Naive B cell (primary cell): ENCODE measurements at regions not wholly inside any gene's neighbourhood (a gene's known extent, or its start where the extent isn't known, plus 50 kb on each side); places are given as distances from the start of the nearest gene placed in this dataset.
A peak's percentile ranks its signal among the peaks of the same experiment; 100 is the strongest.

ENCODE experiments used
- ATAC-seq, 2 donors: fragments of 150-1000 bp; cut with Tn5 transposase; 2 replicates each; pipeline ENCODE4 v1.10.0; 2021; ENCODE audit warnings: low read depth in 2 of 2, mild to moderate bottlenecking in 2 of 2, moderate library complexity in 2 of 2
- DNase-seq: peaks from one replicate; pipeline ENCODE4 v3.0.0; 2022
- H3K27ac Mint-ChIP-seq, 6 donors: one replicate each; pipeline ENCODE4 v1.8.0; 2020 to 2022; ENCODE audit warnings: mild to moderate bottlenecking in 6 of 6, mixed read lengths in 6 of 6, moderate library complexity in 5 of 6, inconsistent platforms in 2 of 6
- H3K27me3 Mint-ChIP-seq, 3 donors: one replicate each; pipeline ENCODE4 v1.8.0; 2021 to 2022; ENCODE audit warnings: mixed read lengths in 3 of 3, mild to moderate bottlenecking in 1 of 3
- H3K36me3 Mint-ChIP-seq, 2 donors: one replicate each; pipeline ENCODE4 v1.8.0; 2020 to 2022; ENCODE audit warnings: mixed read lengths in 2 of 2, inconsistent platforms in 1 of 2, mild to moderate bottlenecking in 1 of 2
- H3K4me1 Mint-ChIP-seq, 3 donors: one replicate each; pipeline ENCODE4 v1.8.0; 2020 to 2022; ENCODE audit warnings: mixed read lengths in 3 of 3, inconsistent platforms in 1 of 3, mild to moderate bottlenecking in 1 of 3, moderate library complexity in 1 of 3
- H3K4me3 Mint-ChIP-seq, 8 donors: one replicate each; pipeline ENCODE4 v1.8.0; 2020 to 2022; ENCODE audit warnings: mild to moderate bottlenecking in 8 of 8, mixed read lengths in 8 of 8, moderate library complexity in 8 of 8, inconsistent platforms in 2 of 8
- H3K9me3 Mint-ChIP-seq, 7 donors: one replicate each; pipeline ENCODE4 v1.8.0; 2020 to 2022; ENCODE audit warnings: mixed read lengths in 7 of 7, mild to moderate bottlenecking in 5 of 7, inconsistent platforms in 2 of 7, moderate library complexity in 1 of 7

- Mint-ChIP-seq H3K27me3 (peaks cover 0 to 6% (median 5%) of the 10 kb centered on the region in 3 donors), H3K9me3 (peaks cover 0 to 6% (median 0%) of the 10 kb centered on the region in 7 donors), H3K4me3 (no peak overlapping the region), H3K27ac (no peak overlapping the region), H3K4me1 (no peaks in the 10 kb centered on the region), H3K36me3 (no peaks in the 10 kb centered on the region)
- no peak for ATAC-seq
- no peak for DNase-seq
Measured at GRCh38 chr6:112802144-112802543, 455.0 kb downstream of the RFPL4B start.

GRCh38 chr6:112804638-112805330 lies 457.7 kb downstream of the RFPL4B start:
- no peak for ATAC-seq

GRCh38 chr6:112806163-112806865 lies 459.2 kb downstream of the RFPL4B start:
- no peak for ATAC-seq
- H3K4me3 Mint-ChIP-seq, result no peak overlapping the region
- H3K27me3 Mint-ChIP-seq, result peaks cover 0 to 11% (median 5%) of the 10 kb centered on the region in 3 donors
- no peaks in the 10 kb centered on the region for H3K4me1 Mint-ChIP-seq
- no peaks in the 10 kb centered on the region for H3K9me3 Mint-ChIP-seq
- H3K27ac Mint-ChIP-seq, result no peak overlapping the region
- no peak for DNase-seq
- H3K36me3 Mint-ChIP-seq, result no peaks in the 10 kb centered on the region

More at GRCh38 chr6:112804638-112805330, 457.7 kb downstream of the RFPL4B start:
- no peak for DNase-seq
- Mint-ChIP-seq H3K27me3 (peaks cover 0 to 11% (median 5%) of the 10 kb centered on the region in 3 donors), H3K27ac (no peak overlapping the region), H3K36me3 (no peaks in the 10 kb centered on the region), H3K9me3 (peaks cover 0 to 1% (median 0%) of the 10 kb centered on the region in 7 donors), H3K4me3 (no peak overlapping the region), H3K4me1 (no peaks in the 10 kb centered on the region)

- no peaks in the 10 kb centered on the region for H3K9me3 Mint-ChIP-seq
- H3K27me3 Mint-ChIP-seq, result peaks cover 0 to 6% (median 0%) of the 10 kb centered on the region in 3 donors
- H3K4me1 Mint-ChIP-seq, result no peaks in the 10 kb centered on the region
- no peak for ATAC-seq
- no peak for DNase-seq
- no peak overlapping the region for H3K27ac Mint-ChIP-seq
- no peak overlapping the region for H3K4me3 Mint-ChIP-seq
- no peaks in the 10 kb centered on the region for H3K36me3 Mint-ChIP-seq
Measured at GRCh38 chr6:112821476-112821875, 474.3 kb downstream of the RFPL4B start.

GRCh38 chr6:112822769-112823168 lies 475.6 kb downstream of the RFPL4B start:
- Mint-ChIP-seq H3K4me1 (peaks cover 0 to 3% (median 0%) of the 10 kb centered on the region in 3 donors), H3K27me3 (peaks cover 0 to 6% (median 0%) of the 10 kb centered on the region in 3 donors), H3K27ac (no peak overlapping the region), H3K36me3 (no peaks in the 10 kb centered on the region), H3K4me3 (no peak overlapping the region), H3K9me3 (no peaks in the 10 kb centered on the region)
- ATAC-seq, result no peak
- DNase-seq, result no peak

- Mint-ChIP-seq H3K36me3 (no peaks in the 10 kb centered on the region), H3K27me3 (peaks cover 0 to 3% (median 0%) of the 10 kb centered on the region in 3 donors), H3K9me3 (no peaks in the 10 kb centered on the region), H3K4me1 (peaks cover 0 to 5% (median 0%) of the 10 kb centered on the region in 3 donors), H3K27ac (no peak overlapping the region), H3K4me3 (peak overlapping the region in 1 of 8 donors; percentile 40)
- ATAC-seq (peak; percentile 49 to 64), DNase-seq (no peak)
Measured at GRCh38 chr6:112827793-112828192, 480.7 kb downstream of the RFPL4B start.

GRCh38 chr6:112831022-112831421 lies 483.9 kb downstream of the RFPL4B start:
- Mint-ChIP-seq H3K4me3 (no peak overlapping the region), H3K9me3 (no peaks in the 10 kb centered on the region), H3K36me3 (no peaks in the 10 kb centered on the region), H3K27me3 (no peaks in the 10 kb centered on the region), H3K27ac (no peak overlapping the region), H3K4me1 (peaks cover 0 to 5% (median 0%) of the 10 kb centered on the region in 3 donors)
- no peak for ATAC-seq
- no peak for DNase-seq

- DNase-seq, result no peak
- Mint-ChIP-seq H3K9me3 (no peaks in the 10 kb centered on the region), H3K4me1 (no peaks in the 10 kb centered on the region), H3K27ac (no peak overlapping the region), H3K4me3 (no peak overlapping the region), H3K36me3 (no peaks in the 10 kb centered on the region), H3K27me3 (no peaks in the 10 kb centered on the region)
- no peak for ATAC-seq
Measured at GRCh38 chr6:112833581-112834131, 486.5 kb downstream of the RFPL4B start.

GRCh38 chr6:112835078-112835477 lies 487.9 kb downstream of the RFPL4B start:
- H3K27me3 Mint-ChIP-seq, result no peaks in the 10 kb centered on the region
- no peak overlapping the region for H3K4me3 Mint-ChIP-seq
- H3K9me3 Mint-ChIP-seq, result no peaks in the 10 kb centered on the region
- no peaks in the 10 kb centered on the region for H3K36me3 Mint-ChIP-seq
- H3K27ac Mint-ChIP-seq, result no peak overlapping the region
- no peaks in the 10 kb centered on the region for H3K4me1 Mint-ChIP-seq
- ATAC-seq (no peak), DNase-seq (no peak)

GRCh38 chr6:112839525-112839961 lies 492.4 kb downstream of the RFPL4B start:
- DNase-seq (no peak), ATAC-seq (no peak)
- H3K36me3 Mint-ChIP-seq, result no peaks in the 10 kb centered on the region
- peaks cover 0 to 7% (median 4%) of the 10 kb centered on the region in 3 donors for H3K27me3 Mint-ChIP-seq
- H3K27ac Mint-ChIP-seq, result no peak overlapping the region
- no peaks in the 10 kb centered on the region for H3K4me1 Mint-ChIP-seq
- H3K4me3 Mint-ChIP-seq, result no peak overlapping the region
- peaks cover 0 to 7% (median 3%) of the 10 kb centered on the region in 7 donors for H3K9me3 Mint-ChIP-seq

- Mint-ChIP-seq H3K36me3 (no peaks in the 10 kb centered on the region), H3K4me3 (no peak overlapping the region), H3K27me3 (peaks cover 0 to 7% (median 4%) of the 10 kb centered on the region in 3 donors), H3K27ac (no peak overlapping the region), H3K9me3 (peaks cover 0 to 7% (median 3%) of the 10 kb centered on the region in 7 donors), H3K4me1 (no peaks in the 10 kb centered on the region)
- DNase-seq, result no peak
- no peak for ATAC-seq
Measured at GRCh38 chr6:112841553-112842329, 494.6 kb downstream of the RFPL4B start.

- Mint-ChIP-seq H3K27ac (no peak overlapping the region), H3K9me3 (peaks cover 0 to 7% (median 3%) of the 10 kb centered on the region in 7 donors), H3K4me3 (no peak overlapping the region), H3K27me3 (peaks cover 0 to 7% (median 4%) of the 10 kb centered on the region in 3 donors), H3K4me1 (no peaks in the 10 kb centered on the region), H3K36me3 (no peaks in the 10 kb centered on the region)
- DNase-seq, result no peak
- no peak for ATAC-seq
Measured at GRCh38 chr6:112842330-112842685, 495.2 kb downstream of the RFPL4B start.

GRCh38 chr6:112846681-112847080 lies 499.6 kb downstream of the RFPL4B start:
- Mint-ChIP-seq H3K27me3 (peaks cover 4 to 11% (median 6%) of the 10 kb centered on the region in 3 donors), H3K4me3 (no peak overlapping the region), H3K4me1 (no peaks in the 10 kb centered on the region), H3K27ac (no peak overlapping the region), H3K9me3 (peaks cover 0 to 7% (median 3%) of the 10 kb centered on the region in 7 donors), H3K36me3 (no peaks in the 10 kb centered on the region)
- no peak for DNase-seq
- no peak for ATAC-seq
